ENCODE measurements at regions not wholly inside any gene's neighbourhood (a gene's known extent, or its start where the extent isn't known, plus 50 kb on each side); places are given as distances from the start of the nearest gene placed in this dataset.

GRCh38 chr20:11260611-11261010, 586.8 kb upstream of the JAG1 start:
- TF ChIP-seq POLR2A (IDR thresholded peaks at IDR 0.05; ENCODE audit: low read depth, low read length) (no peak), MAZ (IDR thresholded peaks at IDR 0.05; ENCODE audit: borderline replicate concordance, low read depth, low read length) (no peak), RAD21 (IDR thresholded peaks at IDR 0.05; ENCODE audit: low read length) (no peak), RFX5 (IDR thresholded peaks at IDR 0.05; ENCODE audit: low read depth, low read length) (no peak), MXI1 (IDR thresholded peaks at IDR 0.05; ENCODE audit: borderline replicate concordance, low read depth, low read length) (no peak), USF2 (IDR thresholded peaks at IDR 0.05; ENCODE audit: low read depth, low read length) (no peak), CHD1 (IDR thresholded peaks at IDR 0.05; ENCODE audit: low read depth, low read length) (no peak), CEBPB (IDR thresholded peaks at IDR 0.05; ENCODE audit: low read depth, low read length) (no peak), RCOR1 (IDR thresholded peaks at IDR 0.05; ENCODE audit: insufficient replicate concordance, low read length) (no peak), SMC3 (IDR thresholded peaks at IDR 0.05; ENCODE audit: low read depth, low read length) (no peak)
- TF ChIP-seq, protein P1, sequence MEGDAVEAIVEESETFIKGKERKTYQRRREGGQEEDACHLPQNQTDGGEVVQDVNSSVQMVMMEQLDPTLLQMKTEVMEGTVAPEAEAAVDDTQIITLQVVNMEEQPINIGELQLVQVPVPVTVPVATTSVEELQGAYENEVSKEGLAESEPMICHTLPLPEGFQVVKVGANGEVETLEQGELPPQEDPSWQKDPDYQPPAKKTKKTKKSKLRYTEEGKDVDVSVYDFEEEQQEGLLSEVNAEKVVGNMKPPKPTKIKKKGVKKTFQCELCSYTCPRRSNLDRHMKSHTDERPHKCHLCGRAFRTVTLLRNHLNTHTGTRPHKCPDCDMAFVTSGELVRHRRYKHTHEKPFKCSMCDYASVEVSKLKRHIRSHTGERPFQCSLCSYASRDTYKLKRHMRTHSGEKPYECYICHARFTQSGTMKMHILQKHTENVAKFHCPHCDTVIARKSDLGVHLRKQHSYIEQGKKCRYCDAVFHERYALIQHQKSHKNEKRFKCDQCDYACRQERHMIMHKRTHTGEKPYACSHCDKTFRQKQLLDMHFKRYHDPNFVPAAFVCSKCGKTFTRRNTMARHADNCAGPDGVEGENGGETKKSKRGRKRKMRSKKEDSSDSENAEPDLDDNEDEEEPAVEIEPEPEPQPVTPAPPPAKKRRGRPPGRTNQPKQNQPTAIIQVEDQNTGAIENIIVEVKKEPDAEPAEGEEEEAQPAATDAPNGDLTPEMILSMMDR (conservative IDR thresholded peaks at IDR 0.05; ENCODE audit: low read depth, low read length): no peak
- TF ChIP-seq, protein P2, sequence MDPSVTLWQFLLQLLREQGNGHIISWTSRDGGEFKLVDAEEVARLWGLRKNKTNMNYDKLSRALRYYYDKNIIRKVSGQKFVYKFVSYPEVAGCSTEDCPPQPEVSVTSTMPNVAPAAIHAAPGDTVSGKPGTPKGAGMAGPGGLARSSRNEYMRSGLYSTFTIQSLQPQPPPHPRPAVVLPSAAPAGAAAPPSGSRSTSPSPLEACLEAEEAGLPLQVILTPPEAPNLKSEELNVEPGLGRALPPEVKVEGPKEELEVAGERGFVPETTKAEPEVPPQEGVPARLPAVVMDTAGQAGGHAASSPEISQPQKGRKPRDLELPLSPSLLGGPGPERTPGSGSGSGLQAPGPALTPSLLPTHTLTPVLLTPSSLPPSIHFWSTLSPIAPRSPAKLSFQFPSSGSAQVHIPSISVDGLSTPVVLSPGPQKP (IDR thresholded peaks at IDR 0.05; ENCODE audit: borderline replicate concordance, low read depth, low read length): no peak
